ENCODE measurements at regions not wholly inside any gene's neighbourhood (a gene's known extent, or its start where the extent isn't known, plus 50 kb on each side); places are given as distances from the start of the nearest gene placed in this dataset.

DNA sequence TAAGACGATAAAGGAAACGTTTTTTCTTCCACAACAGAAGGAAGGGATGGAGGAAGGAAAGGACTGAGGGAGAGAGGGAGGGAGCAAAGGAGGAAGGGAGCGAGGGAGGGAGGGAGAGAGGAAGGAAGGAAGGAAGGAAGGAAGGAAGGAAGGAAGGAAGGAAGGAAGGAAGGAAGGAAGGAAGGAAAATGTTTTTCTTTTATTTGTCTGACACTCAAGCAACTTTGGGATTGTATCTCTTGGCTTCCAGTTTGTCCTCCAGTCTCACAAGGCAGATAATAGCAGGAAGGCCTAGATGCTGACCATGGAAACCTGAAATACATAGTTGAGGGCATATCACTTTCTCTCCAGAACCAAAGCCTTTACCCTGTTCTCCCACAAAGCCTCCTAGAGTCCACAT lies 226.7 kb downstream of the ZNF674 start:
- TF ChIP-seq, protein P1, sequence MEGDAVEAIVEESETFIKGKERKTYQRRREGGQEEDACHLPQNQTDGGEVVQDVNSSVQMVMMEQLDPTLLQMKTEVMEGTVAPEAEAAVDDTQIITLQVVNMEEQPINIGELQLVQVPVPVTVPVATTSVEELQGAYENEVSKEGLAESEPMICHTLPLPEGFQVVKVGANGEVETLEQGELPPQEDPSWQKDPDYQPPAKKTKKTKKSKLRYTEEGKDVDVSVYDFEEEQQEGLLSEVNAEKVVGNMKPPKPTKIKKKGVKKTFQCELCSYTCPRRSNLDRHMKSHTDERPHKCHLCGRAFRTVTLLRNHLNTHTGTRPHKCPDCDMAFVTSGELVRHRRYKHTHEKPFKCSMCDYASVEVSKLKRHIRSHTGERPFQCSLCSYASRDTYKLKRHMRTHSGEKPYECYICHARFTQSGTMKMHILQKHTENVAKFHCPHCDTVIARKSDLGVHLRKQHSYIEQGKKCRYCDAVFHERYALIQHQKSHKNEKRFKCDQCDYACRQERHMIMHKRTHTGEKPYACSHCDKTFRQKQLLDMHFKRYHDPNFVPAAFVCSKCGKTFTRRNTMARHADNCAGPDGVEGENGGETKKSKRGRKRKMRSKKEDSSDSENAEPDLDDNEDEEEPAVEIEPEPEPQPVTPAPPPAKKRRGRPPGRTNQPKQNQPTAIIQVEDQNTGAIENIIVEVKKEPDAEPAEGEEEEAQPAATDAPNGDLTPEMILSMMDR (IDR thresholded peaks at IDR 0.05; ENCODE audit: low read depth, low read length): no peak
- TF ChIP-seq MYC (IDR thresholded peaks at IDR 0.05; ENCODE audit: low read depth, low read length): no peak

All from NB4 (cell line).